ENCODE measurements at regions not wholly inside any gene's neighbourhood (a gene's known extent, or its start where the extent isn't known, plus 50 kb on each side); places are given as distances from the start of the nearest gene placed in this dataset.
A peak's percentile ranks its signal among the peaks of the same experiment; 100 is the strongest.

DNA sequence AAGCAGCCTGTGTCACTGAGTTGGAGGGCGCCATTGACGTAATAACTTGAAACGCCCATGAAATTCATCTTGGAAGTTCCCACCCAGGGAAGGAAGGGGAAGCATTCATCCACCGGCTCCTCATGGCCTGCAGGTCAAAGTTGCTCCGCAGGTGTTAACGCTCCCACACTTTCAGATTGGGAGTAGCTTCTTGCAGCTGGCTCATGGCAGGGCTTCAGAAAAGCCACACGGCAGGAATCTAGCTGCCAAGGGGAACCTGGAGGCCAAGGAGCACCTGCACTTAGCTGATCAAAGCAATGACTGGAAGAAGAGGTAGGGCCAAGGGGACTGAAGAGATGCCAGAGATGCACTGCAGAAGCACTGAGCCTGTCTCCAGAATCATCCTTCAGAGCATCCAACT lies 203.2 kb downstream of the ARHGAP12 start:
- Mint-ChIP-seq H3K9me3 (peaks cover 0 to 8% of the 10 kb centered on the region in 2 donors), H3K27ac (no peak overlapping the region), H3K36me3 (no peaks in the 10 kb centered on the region)
- ATAC-seq = no peak
- no peak for DNase-seq (ENCODE audit: low spot score in 2 of 2)

GRCh38 chr10:31724296-31724695 lies 204.3 kb downstream of the ARHGAP12 start:
- peaks cover 0 to 8% of the 10 kb centered on the region in 2 donors for H3K9me3 Mint-ChIP-seq
- DNase-seq (ENCODE audit: low spot score in 2 of 2) = no peak
- peak overlapping the region in 1 of 2 donors; percentile 27 for H3K27ac Mint-ChIP-seq
- H3K36me3 Mint-ChIP-seq = no peaks in the 10 kb centered on the region
- no peak for ATAC-seq

- H3K36me3 Mint-ChIP-seq = no peaks in the 10 kb centered on the region
- ATAC-seq = peak; percentile 49 to 60
- H3K9me3 Mint-ChIP-seq = peaks cover 0 to 8% of the 10 kb centered on the region in 2 donors
- H3K27ac Mint-ChIP-seq = peak overlapping the region; percentile 23 to 27
- DNase-seq (ENCODE audit: low spot score in 2 of 2) = no peak
Observed at GRCh38 chr10:31723106-31723750, 205.4 kb downstream of the ARHGAP12 start.

- no peaks in the 10 kb centered on the region for H3K36me3 Mint-ChIP-seq
- ATAC-seq (no peak), DNase-seq (ENCODE audit: low spot score in 2 of 2) (no peak)
- peaks cover 0 to 8% of the 10 kb centered on the region in 2 donors for H3K9me3 Mint-ChIP-seq
- H3K27ac Mint-ChIP-seq = no peak overlapping the region
Observed at GRCh38 chr10:31721096-31721495, 207.5 kb downstream of the ARHGAP12 start.

DNA sequence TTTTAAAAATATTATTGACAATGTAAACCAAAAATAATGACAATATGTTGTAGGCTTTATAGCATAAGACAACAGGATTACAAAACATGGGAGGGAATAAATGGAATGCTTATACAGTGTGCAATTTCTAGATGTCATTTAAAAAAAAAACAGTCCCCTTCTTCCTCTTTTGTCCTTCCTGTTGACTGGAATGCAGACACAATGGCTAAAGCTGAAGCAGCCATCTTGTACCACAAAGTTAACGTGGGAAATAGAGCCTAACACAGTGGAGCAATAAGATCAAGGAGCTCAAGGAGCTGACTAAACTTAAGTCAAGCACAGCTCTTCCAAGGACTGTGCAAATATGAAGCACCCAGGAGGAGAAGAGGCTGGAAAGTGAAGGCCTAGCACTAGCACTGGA lies 208.1 kb downstream of the ARHGAP12 start:
- H3K27ac Mint-ChIP-seq = no peak overlapping the region

GRCh38 chr10:31709476-31709875 lies 219.2 kb downstream of the ARHGAP12 start:
- peaks cover 13 to 18% of the 10 kb centered on the region in 2 donors for H3K9me3 Mint-ChIP-seq
- ATAC-seq (no peak), DNase-seq (ENCODE audit: low spot score in 2 of 2) (no peak)
- H3K27ac Mint-ChIP-seq = no peak overlapping the region
- peaks cover 8 to 54% of the 10 kb centered on the region in 2 donors for H3K36me3 Mint-ChIP-seq

More for the DNA sequence above, 208.1 kb downstream of the ARHGAP12 start:
- Mint-ChIP-seq H3K36me3 (no peaks in the 10 kb centered on the region), H3K9me3 (peaks cover 0 to 8% of the 10 kb centered on the region in 2 donors)
- DNase-seq (ENCODE audit: low spot score in 2 of 2) (no peak), ATAC-seq (no peak)

GRCh38 chr10:31709028-31709427 lies 219.6 kb downstream of the ARHGAP12 start:
- Mint-ChIP-seq H3K9me3 (peaks cover 13 to 18% of the 10 kb centered on the region in 2 donors), H3K36me3 (peaks cover 8 to 57% of the 10 kb centered on the region in 2 donors), H3K27ac (no peak overlapping the region)
- no peak for ATAC-seq
- no peak for DNase-seq (ENCODE audit: low spot score in 2 of 2)

- DNase-seq (ENCODE audit: low spot score in 2 of 2) (no peak), ATAC-seq (no peak)
- Mint-ChIP-seq H3K36me3 (peaks cover 8 to 63% of the 10 kb centered on the region in 2 donors), H3K9me3 (peaks cover 13 to 18% of the 10 kb centered on the region in 2 donors), H3K27ac (peak overlapping the region in 1 of 2 donors; percentile 82)
Observed at GRCh38 chr10:31708474-31708873, 220.2 kb downstream of the ARHGAP12 start.

- no peak for DNase-seq (ENCODE audit: low spot score in 2 of 2)
- Mint-ChIP-seq H3K27ac (peak overlapping the region; percentile 82), H3K36me3 (peaks cover 8 to 67% of the 10 kb centered on the region in 2 donors), H3K9me3 (peaks cover 12 to 18% of the 10 kb centered on the region in 2 donors)
- peak in 1 of 2 donors; percentile 39 for ATAC-seq
Observed at GRCh38 chr10:31708046-31708445, 220.6 kb downstream of the ARHGAP12 start.

- DNase-seq (ENCODE audit: low spot score in 2 of 2) (peak; percentile 54 to 69), ATAC-seq (peak; percentile 94 to 95)
- Mint-ChIP-seq H3K36me3 (peaks cover 1 to 68% of the 10 kb centered on the region in 2 donors), H3K27ac (peak overlapping the region; percentile 82), H3K9me3 (peaks cover 5 to 16% of the 10 kb centered on the region in 2 donors)
Observed at GRCh38 chr10:31707093-31708039, 221.3 kb downstream of the ARHGAP12 start.

GRCh38 chr10:31706464-31707092 lies 222.1 kb downstream of the ARHGAP12 start:
- peak overlapping the region; percentile 82 for H3K27ac Mint-ChIP-seq
- no peak for ATAC-seq
- peaks cover 0 to 70% of the 10 kb centered on the region in 2 donors for H3K36me3 Mint-ChIP-seq
- H3K9me3 Mint-ChIP-seq = peaks cover 1 to 15% of the 10 kb centered on the region in 2 donors
- DNase-seq (ENCODE audit: low spot score in 2 of 2) = no peak

DNA sequence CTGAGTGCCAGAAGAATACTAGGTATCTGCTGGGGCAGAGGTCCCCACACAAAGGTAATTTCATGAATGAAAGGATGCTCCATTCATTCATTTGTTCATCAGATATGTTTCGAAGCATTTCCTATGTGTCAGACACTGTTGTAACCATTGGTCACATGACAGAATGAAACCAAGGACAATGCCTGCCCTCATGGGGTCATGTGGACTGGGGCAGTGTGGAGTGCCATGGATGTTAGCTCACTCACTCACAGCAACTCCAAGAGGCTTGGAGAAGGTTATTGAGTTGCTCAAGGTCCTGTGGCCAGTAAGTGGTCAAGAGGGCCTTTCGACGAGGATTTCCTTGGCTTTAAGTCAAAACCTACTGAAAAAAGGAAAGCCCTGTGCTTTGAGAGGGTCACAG lies 223.5 kb downstream of the ARHGAP12 start:
- ATAC-seq = no peak

DNA sequence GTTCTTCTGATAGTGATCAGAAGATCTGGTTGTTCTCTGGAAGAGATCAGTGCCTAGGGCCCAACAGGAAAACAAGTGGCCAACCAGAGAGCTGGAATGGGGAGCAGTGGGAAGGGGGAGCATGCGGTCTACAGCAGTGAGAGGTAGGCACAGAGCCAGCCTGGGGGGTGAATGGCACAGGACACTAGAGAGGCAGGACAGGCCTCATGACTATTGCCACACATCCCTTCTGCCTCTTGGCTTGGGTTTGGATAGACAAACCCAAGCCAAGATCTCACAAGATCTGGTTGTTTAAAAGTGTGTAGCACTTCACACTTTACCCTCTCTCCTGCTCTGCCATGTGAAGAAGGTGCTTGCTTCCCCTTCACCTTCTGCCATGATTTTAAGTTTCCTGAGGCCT lies 224.4 kb downstream of the ARHGAP12 start:
- no peak overlapping the region for H3K27ac Mint-ChIP-seq
- H3K9me3 Mint-ChIP-seq = peaks cover 0 to 12% of the 10 kb centered on the region in 2 donors
- ATAC-seq (no peak), DNase-seq (ENCODE audit: low spot score in 2 of 2) (no peak)
- H3K36me3 Mint-ChIP-seq = peaks cover 0 to 49% of the 10 kb centered on the region in 2 donors

More for the DNA sequence above, 223.5 kb downstream of the ARHGAP12 start:
- H3K9me3 Mint-ChIP-seq = peaks cover 0 to 12% of the 10 kb centered on the region in 2 donors
- no peak overlapping the region for H3K27ac Mint-ChIP-seq
- DNase-seq (ENCODE audit: low spot score in 2 of 2) = no peak
- H3K36me3 Mint-ChIP-seq = peaks cover 0 to 58% of the 10 kb centered on the region in 2 donors

- no peak for DNase-seq (ENCODE audit: low spot score in 2 of 2)
- no peak for ATAC-seq
- H3K36me3 Mint-ChIP-seq = peaks cover 0 to 44% of the 10 kb centered on the region in 2 donors
- H3K27ac Mint-ChIP-seq = no peak overlapping the region
- H3K9me3 Mint-ChIP-seq = peaks cover 0 to 12% of the 10 kb centered on the region in 2 donors
Observed at GRCh38 chr10:31702954-31703353, 225.7 kb downstream of the ARHGAP12 start.

GRCh38 chr10:31702005-31702404 lies 226.6 kb downstream of the ARHGAP12 start:
- H3K27ac Mint-ChIP-seq = no peak overlapping the region
- ATAC-seq = no peak

DNA sequence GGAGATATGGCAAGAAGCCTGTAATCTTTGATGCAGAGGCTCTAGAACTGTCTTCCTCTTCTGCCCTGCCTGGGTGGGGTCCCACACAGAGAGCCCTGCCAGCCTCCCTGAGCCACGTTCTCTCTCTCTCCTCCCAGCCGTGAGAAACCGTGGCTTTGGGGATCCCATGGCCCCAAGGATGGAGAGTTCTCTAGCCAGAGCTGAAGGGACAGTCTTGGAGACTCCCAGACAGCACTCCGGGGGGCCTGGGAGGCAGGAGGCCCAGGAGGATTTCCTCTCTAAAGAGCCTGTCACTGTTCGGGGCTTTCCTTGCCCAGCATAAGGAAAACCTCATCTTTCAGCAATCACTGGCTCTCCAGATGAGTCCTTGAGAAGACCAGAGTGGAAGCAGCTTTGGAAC lies 227.1 kb downstream of the ARHGAP12 start:
- ATAC-seq (no peak), DNase-seq (ENCODE audit: low spot score in 2 of 2) (no peak)
- Mint-ChIP-seq H3K9me3 (peaks cover 0 to 12% of the 10 kb centered on the region in 2 donors), H3K27ac (no peak overlapping the region), H3K36me3 (peaks cover 0 to 40% of the 10 kb centered on the region in 2 donors)

More at GRCh38 chr10:31702005-31702404, 226.6 kb downstream of the ARHGAP12 start:
- DNase-seq (ENCODE audit: low spot score in 2 of 2) = no peak
- H3K36me3 Mint-ChIP-seq = peaks cover 0 to 44% of the 10 kb centered on the region in 2 donors
- peaks cover 0 to 12% of the 10 kb centered on the region in 2 donors for H3K9me3 Mint-ChIP-seq
